CD8-positive, alpha-beta memory T cell (primary cell): ENCODE measurements at regions not wholly inside any gene's neighbourhood (a gene's known extent, or its start where the extent isn't known, plus 50 kb on each side); places are given as distances from the start of the nearest gene placed in this dataset.
A peak's percentile ranks its signal among the peaks of the same experiment; 100 is the strongest.

Source experiments
- CTCF ChIA-PET: fragments of 350-600 bp; sonication (Branson Sonifier 250); formaldehyde crosslinking; loops from one replicate; lab custom pipeline; 2021; ENCODE audit warnings: antibody characterized with exemption; lab: Charles Lee
- POLR2A ChIA-PET: fragments of 350-600 bp; sonication (Branson Sonifier 250); formaldehyde crosslinking; loops from one replicate; lab custom pipeline; 2021; ENCODE audit warnings: antibody characterized with exemption; lab: Charles Lee
- DNase-seq, 5 donors: peaks; one replicate each; pipeline versions ENCODE4 v3.0.0 to v3.0.0-alpha.2; 2020 to 2022; ENCODE audit warnings: mixed read lengths in 1 of 5
- H3K27ac ChIP-seq: one replicate; pipeline ENCODE4 v1.7.0; 2013; ENCODE audit warnings: low read depth, mild to moderate bottlenecking, low read length, moderate library complexity
- H3K27me3 ChIP-seq: 2 replicates; pipeline ENCODE4 v1.7.0; 2013; ENCODE audit warnings: low read length, mild to moderate bottlenecking; ENCODE audit not compliant: insufficient read depth, poor library complexity, severe bottlenecking
- H3K36me3 ChIP-seq: 2 replicates; pipeline ENCODE4 v1.7.0; 2013; ENCODE audit warnings: mild to moderate bottlenecking, low read length, moderate library complexity; ENCODE audit not compliant: insufficient read depth
- H3K4me1 ChIP-seq: 2 replicates; pipeline ENCODE4 v1.7.0; 2013; ENCODE audit warnings: mild to moderate bottlenecking, low read length, moderate library complexity; ENCODE audit not compliant: insufficient read depth
- H3K4me3 ChIP-seq: 2 replicates; pipeline ENCODE4 v1.7.0; 2013; ENCODE audit warnings: mild to moderate bottlenecking, low read length
- H3K9me3 ChIP-seq: 2 replicates; pipeline ENCODE4 v1.7.0; 2013; ENCODE audit warnings: mild to moderate bottlenecking, low read length
- H3K27ac Mint-ChIP-seq, 8 donors: one replicate each; pipeline ENCODE4 v1.8.0; 2020 to 2021; ENCODE audit warnings: mixed read lengths in 8 of 8, mild to moderate bottlenecking in 6 of 8, inconsistent platforms in 3 of 8, moderate library complexity in 3 of 8
- H3K27me3 Mint-ChIP-seq, 2 donors: one replicate each; pipeline ENCODE4 v1.8.0; 2020 to 2021; ENCODE audit warnings: mixed read lengths in 2 of 2, mild to moderate bottlenecking in 1 of 2, moderate library complexity in 1 of 2
- H3K36me3 Mint-ChIP-seq, 3 donors: one replicate each; pipeline ENCODE4 v1.8.0; 2020 to 2021; ENCODE audit warnings: mixed read lengths in 3 of 3, inconsistent platforms in 1 of 3, mild to moderate bottlenecking in 1 of 3
- H3K4me1 Mint-ChIP-seq, 3 donors: one replicate each; pipeline ENCODE4 v1.8.0; 2020 to 2021; ENCODE audit warnings: mixed read lengths in 3 of 3, inconsistent platforms in 1 of 3, mild to moderate bottlenecking in 1 of 3
- H3K4me3 Mint-ChIP-seq, 7 donors: one replicate each; pipeline ENCODE4 v1.8.0; 2020 to 2021; ENCODE audit warnings: mixed read lengths in 7 of 7, mild to moderate bottlenecking in 6 of 7, moderate library complexity in 4 of 7, inconsistent platforms in 2 of 7
- H3K9me3 Mint-ChIP-seq, 5 donors: one replicate each; pipeline ENCODE4 v1.8.0; 2020 to 2022; ENCODE audit warnings: mixed read lengths in 5 of 5, mild to moderate bottlenecking in 3 of 5, moderate library complexity in 2 of 5, inconsistent platforms in 1 of 5

DNA sequence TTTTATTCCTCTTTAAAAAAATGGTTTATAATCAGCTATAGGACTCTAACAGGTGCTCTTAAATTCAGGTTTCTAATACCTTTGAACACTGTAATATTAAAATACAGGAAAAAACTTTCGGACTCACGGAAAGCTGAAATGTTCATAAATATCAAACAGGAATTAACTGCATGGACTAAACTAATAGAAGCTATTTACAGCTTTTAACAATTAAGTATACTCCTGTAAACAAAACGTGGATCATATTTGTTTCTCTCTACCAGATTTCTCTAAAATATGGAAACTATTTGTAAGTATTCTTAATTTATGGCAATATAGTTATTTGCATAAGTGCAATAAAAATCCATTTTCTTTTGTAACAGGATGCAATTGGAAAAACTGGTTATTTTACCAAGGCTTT lies 108.9 kb upstream of the RESF1 start:
- ChIA-PET POLR2A (no interaction called here), CTCF (no interaction called here)
- Mint-ChIP-seq H3K9me3 (peaks cover 14 to 30% (median 22%) of the 10 kb centered on the region in 5 donors), H3K4me3 (no peak overlapping the region), H3K27me3 (no peaks in the 10 kb centered on the region), H3K4me1 (no peaks in the 10 kb centered on the region), H3K36me3 (peaks cover 0 to 39% (median 2%) of the 10 kb centered on the region in 3 donors), H3K27ac (no peak overlapping the region)
- Histone ChIP-seq H3K4me1 (no peaks in the 10 kb centered on the region), H3K9me3 (peaks cover 10% of the 10 kb centered on the region), H3K4me3 (no peak overlapping the region), H3K27me3 (no peaks in the 10 kb centered on the region), H3K36me3 (no peaks in the 10 kb centered on the region), H3K27ac (no peak overlapping the region)
- DNase-seq = no peak

GRCh38 chr12:31849090-31849687 lies 110.0 kb upstream of the RESF1 start:
- Mint-ChIP-seq H3K4me3 (no peak overlapping the region), H3K27ac (no peak overlapping the region)
- CTCF ChIA-PET = no interaction called here

DNA sequence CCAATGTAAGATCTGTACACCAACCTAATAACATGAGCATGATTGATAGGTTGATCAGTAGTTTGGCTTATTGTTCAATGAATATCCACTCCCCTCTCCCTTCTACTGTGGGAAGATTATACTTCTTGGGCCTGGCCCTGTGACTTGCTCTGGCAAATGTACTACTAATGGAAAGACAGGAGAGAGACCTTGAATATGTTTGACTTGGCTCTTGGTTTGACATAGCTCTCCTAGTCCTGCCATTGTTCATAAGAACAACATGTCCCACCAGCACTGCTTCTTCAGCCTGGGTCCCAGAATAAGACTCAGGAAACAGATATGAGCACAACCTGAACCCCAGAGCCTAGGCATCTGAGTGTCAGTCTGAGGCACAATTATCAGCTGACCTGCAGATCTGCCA lies 112.8 kb upstream of the RESF1 start:
- no peak for DNase-seq
- ChIA-PET POLR2A (interaction anchor here (0.8 kb wide), 1 partner anchor 117 kb away, joined by 9 read pairs; the partner anchor contains the start of gene AMN1), CTCF (interaction anchor here (0.8 kb wide), 1 partner anchor 26 kb away, joined by 3 read pairs; no protein-coding TSS in a partner anchor)
- Histone ChIP-seq H3K36me3 (no peaks in the 10 kb centered on the region), H3K4me1 (no peaks in the 10 kb centered on the region), H3K9me3 (peaks cover 10% of the 10 kb centered on the region), H3K27me3 (no peaks in the 10 kb centered on the region), H3K4me3 (no peak overlapping the region), H3K27ac (no peak overlapping the region)
- Mint-ChIP-seq H3K36me3 (peaks cover 0 to 32% (median 2%) of the 10 kb centered on the region in 3 donors), H3K4me1 (peaks cover 0 to 6% (median 4%) of the 10 kb centered on the region in 3 donors), H3K9me3 (peaks cover 5 to 23% (median 20%) of the 10 kb centered on the region in 5 donors), H3K4me3 (no peak overlapping the region), H3K27me3 (no peaks in the 10 kb centered on the region), H3K27ac (no peak overlapping the region)

More at GRCh38 chr12:31849090-31849687, 110.0 kb upstream of the RESF1 start:
- Histone ChIP-seq H3K27ac (no peak overlapping the region), H3K9me3 (peaks cover 10% of the 10 kb centered on the region), H3K36me3 (no peaks in the 10 kb centered on the region), H3K4me1 (no peaks in the 10 kb centered on the region), H3K27me3 (no peaks in the 10 kb centered on the region), H3K4me3 (no peak overlapping the region)
- DNase-seq = no peak
- POLR2A ChIA-PET = interaction anchor here (0.6 kb wide), 1 partner anchor 196 kb away, joined by 6 read pairs; no protein-coding TSS in a partner anchor
- Mint-ChIP-seq H3K27me3 (no peaks in the 10 kb centered on the region), H3K36me3 (peaks cover 0 to 35% (median 2%) of the 10 kb centered on the region in 3 donors), H3K9me3 (peaks cover 14 to 30% (median 22%) of the 10 kb centered on the region in 5 donors), H3K4me1 (no peaks in the 10 kb centered on the region)

DNA sequence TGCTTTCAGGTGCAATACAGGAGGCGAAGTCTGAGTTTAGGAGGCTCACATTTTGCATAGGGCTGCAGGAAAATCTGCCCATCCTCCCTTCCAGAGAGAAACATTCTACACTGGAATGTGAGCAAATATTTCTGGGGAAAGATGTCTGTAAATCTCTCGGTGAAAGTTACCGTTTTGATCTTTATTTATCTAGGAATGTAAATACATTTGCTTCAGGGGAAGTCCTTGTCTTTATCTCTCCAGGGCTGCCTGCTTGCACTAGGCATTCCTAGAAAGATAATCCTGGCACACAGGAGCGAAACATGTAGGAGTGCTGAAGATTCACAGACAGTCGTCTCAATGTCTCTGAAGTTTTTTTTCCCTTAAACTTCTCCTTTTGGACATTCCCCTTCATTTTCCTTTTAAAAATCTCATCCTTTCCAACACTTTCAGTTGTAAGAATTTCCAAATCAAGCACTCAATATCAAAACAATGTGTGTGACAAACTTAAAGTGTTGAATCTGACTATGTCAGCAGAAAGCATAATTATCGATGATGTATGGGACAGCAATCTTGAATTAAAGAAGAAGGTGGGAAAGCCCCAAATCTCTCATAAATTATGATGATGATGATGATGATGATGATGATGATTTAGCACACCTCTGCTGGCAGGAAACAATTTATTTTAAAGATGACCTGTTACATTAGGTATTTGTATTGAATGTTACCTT lies 113.4 kb upstream of the RESF1 start:
- Mint-ChIP-seq H3K27ac (no peak overlapping the region), H3K9me3 (peaks cover 5 to 18% (median 15%) of the 10 kb centered on the region in 5 donors), H3K4me3 (no peak overlapping the region), H3K36me3 (peaks cover 0 to 26% (median 0%) of the 10 kb centered on the region in 3 donors), H3K27me3 (no peaks in the 10 kb centered on the region), H3K4me1 (peaks cover 0 to 6% (median 4%) of the 10 kb centered on the region in 3 donors)
- Histone ChIP-seq H3K27me3 (no peaks in the 10 kb centered on the region), H3K36me3 (no peaks in the 10 kb centered on the region), H3K4me1 (no peaks in the 10 kb centered on the region), H3K4me3 (no peak overlapping the region), H3K27ac (no peak overlapping the region), H3K9me3 (peaks cover 10% of the 10 kb centered on the region)
- CTCF ChIA-PET = interaction anchor here (1.1 kb wide), 1 partner anchor 11 kb away, joined by 3 read pairs; no protein-coding TSS in a partner anchor
- DNase-seq = no peak
- POLR2A ChIA-PET = no interaction called here

- H3K9me3 Mint-ChIP-seq = peaks cover 5 to 10% (median 10%) of the 10 kb centered on the region in 5 donors
Observed at GRCh38 chr12:31843398-31844095, 114.7 kb upstream of the AMN1 start.

DNA sequence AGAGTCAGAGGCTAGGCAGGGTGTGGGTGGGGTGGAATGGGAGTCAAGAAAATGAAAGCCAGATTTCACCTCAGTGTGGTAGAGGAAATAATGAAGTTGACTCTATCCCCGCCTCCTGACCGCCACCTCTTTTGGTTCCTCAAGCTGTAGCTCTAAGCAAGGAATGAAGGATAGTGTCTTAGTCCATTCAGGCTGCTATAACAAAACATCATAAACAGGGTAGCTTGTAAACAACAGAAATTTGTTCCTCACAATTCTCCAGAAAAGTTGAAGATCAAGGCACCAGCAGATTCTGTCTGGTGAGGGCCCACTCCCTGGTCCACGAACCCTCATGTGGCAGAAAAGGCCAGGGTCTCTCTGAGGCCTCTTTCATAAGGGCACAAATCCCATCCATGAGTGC lies 109.1 kb upstream of the AMN1 start:
- H3K4me3 ChIP-seq = no peak overlapping the region
- Mint-ChIP-seq H3K4me3 (peak overlapping the region in 1 of 7 donors; percentile 32), H3K36me3 (peaks cover 0 to 25% (median 3%) of the 10 kb centered on the region in 3 donors), H3K27ac (peak overlapping the region in 2 of 8 donors; percentile 44 to 64), H3K9me3 (peaks cover 0 to 10% (median 3%) of the 10 kb centered on the region in 5 donors), H3K4me1 (peaks cover 18 to 25% (median 23%) of the 10 kb centered on the region in 3 donors), H3K27me3 (no peaks in the 10 kb centered on the region)
- no peak overlapping the region for H3K27ac ChIP-seq
- H3K36me3 ChIP-seq = no peaks in the 10 kb centered on the region
- POLR2A ChIA-PET = no interaction called here
- CTCF ChIA-PET = interaction anchor here (0.9 kb wide), 1 partner anchor 36 kb away, joined by 3 read pairs; no protein-coding TSS in a partner anchor
- H3K9me3 ChIP-seq = no peaks in the 10 kb centered on the region
- peaks cover 8% of the 10 kb centered on the region for H3K4me1 ChIP-seq
- H3K27me3 ChIP-seq = no peaks in the 10 kb centered on the region
- DNase-seq = no peak

More at GRCh38 chr12:31843398-31844095, 114.7 kb upstream of the AMN1 start:
- H3K27ac Mint-ChIP-seq = peak overlapping the region in 1 of 8 donors; percentile 52
- no peaks in the 10 kb centered on the region for H3K27me3 Mint-ChIP-seq
- H3K4me3 Mint-ChIP-seq = no peak overlapping the region
- POLR2A ChIA-PET = no interaction called here
- H3K4me1 Mint-ChIP-seq = peaks cover 0 to 6% (median 4%) of the 10 kb centered on the region in 3 donors
- CTCF ChIA-PET = interaction anchor here (0.6 to 1.5 kb wide), 2 partner anchors 9 to 58 kb away, joined by 3 to 4 read pairs; no protein-coding TSS in a partner anchor
- H3K27ac ChIP-seq = no peak overlapping the region
- no peaks in the 10 kb centered on the region for H3K36me3 ChIP-seq
- H3K9me3 ChIP-seq = no peaks in the 10 kb centered on the region
- peaks cover 0 to 28% (median 0%) of the 10 kb centered on the region in 3 donors for H3K36me3 Mint-ChIP-seq
- DNase-seq = no peak
- no peak overlapping the region for H3K4me3 ChIP-seq
- H3K27me3 ChIP-seq = no peaks in the 10 kb centered on the region
- no peaks in the 10 kb centered on the region for H3K4me1 ChIP-seq

GRCh38 chr12:31835276-31835882 lies 106.6 kb upstream of the AMN1 start:
- peaks cover 4% of the 10 kb centered on the region for H3K9me3 ChIP-seq
- peaks cover 3 to 16% (median 9%) of the 10 kb centered on the region in 5 donors for H3K9me3 Mint-ChIP-seq
- no peaks in the 10 kb centered on the region for H3K36me3 ChIP-seq
- POLR2A ChIA-PET = no interaction called here
- no peak for DNase-seq
- H3K27ac ChIP-seq = no peak overlapping the region
- peaks cover 27% of the 10 kb centered on the region for H3K4me1 ChIP-seq
- H3K4me3 ChIP-seq = no peak overlapping the region
- H3K36me3 Mint-ChIP-seq = peaks cover 0 to 31% (median 3%) of the 10 kb centered on the region in 3 donors
- H3K4me3 Mint-ChIP-seq = no peak overlapping the region
- H3K27me3 Mint-ChIP-seq = no peaks in the 10 kb centered on the region
- no peaks in the 10 kb centered on the region for H3K27me3 ChIP-seq
- CTCF ChIA-PET = no interaction called here
- H3K4me1 Mint-ChIP-seq = peaks cover 44 to 46% (median 44%) of the 10 kb centered on the region in 3 donors
- peak overlapping the region in 4 of 8 donors; percentile 8 to 54 (median 48) for H3K27ac Mint-ChIP-seq
